ENCODE measurements at regions not wholly inside any gene's neighbourhood (a gene's known extent, or its start where the extent isn't known, plus 50 kb on each side); places are given as distances from the start of the nearest gene placed in this dataset.

DNA sequence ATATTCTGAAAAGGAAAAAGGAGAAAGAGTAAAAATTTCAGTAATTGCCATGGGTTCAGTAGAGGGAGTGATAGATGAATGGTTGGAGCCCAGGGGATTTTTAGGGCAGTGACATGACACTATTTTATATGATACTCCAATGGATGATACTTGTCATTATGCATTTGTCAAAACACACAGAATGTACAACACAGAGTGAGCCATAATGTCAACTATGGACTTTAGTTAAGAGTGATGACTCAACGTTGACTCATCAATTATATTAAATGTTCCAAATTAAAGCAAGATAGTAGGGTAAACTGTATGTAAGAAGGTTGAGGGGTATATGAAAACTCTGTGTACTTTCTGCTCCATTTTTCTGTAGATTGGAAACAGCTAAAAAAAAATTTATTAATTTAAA, 586.4 kb downstream of the TAF11L14 start:
- Histone ChIP-seq H3K9ac (ENCODE audit: insufficient read depth, low read length) (no peak overlapping the region), H3K36me3 (ENCODE audit: control insufficient read depth, insufficient read depth, low read length) (no peaks in the 10 kb centered on the region), H3K9me3 (ENCODE audit: control insufficient read depth, insufficient read depth, low read depth, low read length) (no peaks in the 10 kb centered on the region), H4K20me1 (ENCODE audit: control insufficient read depth, extremely low read depth, insufficient read depth, low read length) (no peaks in the 10 kb centered on the region), H3K27ac (ENCODE audit: insufficient read depth, low read length) (no peak overlapping the region), H2AFZ (ENCODE audit: low read length) (no peak overlapping the region), H3K4me2 (ENCODE audit: extremely low read depth, insufficient read depth, low read length) (no peak overlapping the region), H3K79me2 (ENCODE audit: control insufficient read depth, insufficient read depth, low read length) (no peaks in the 10 kb centered on the region), H3K4me3 (replicated peaks in 1 of 4; ENCODE audit: control extremely low read depth in 1 of 4, insufficient read depth in 1 of 4, low read depth in 3 of 4, low read length in 4 of 4) (no peak overlapping the region), H3K4me1 (ENCODE audit: control insufficient read depth, extremely low read depth, insufficient read depth, low read length) (no peaks in the 10 kb centered on the region), H3K27me3 (ENCODE audit: control insufficient read depth, insufficient read depth, low read length) (no peaks in the 10 kb centered on the region)
- no peak for TF ChIP-seq CTCF (conservative IDR thresholded peaks at IDR 0.05 in 1 of 2, IDR thresholded peaks at IDR 0.05 in 1 of 2; ENCODE audit: low read depth in 1 of 2, low read length in 2 of 2)
- DNase-seq (ENCODE audit: low read depth in 2 of 2) = no peak

- no peak for DNase-seq (ENCODE audit: low read depth in 2 of 2)
- Histone ChIP-seq H3K4me2 (ENCODE audit: extremely low read depth, insufficient read depth, low read length) (no peak overlapping the region), H3K36me3 (ENCODE audit: control insufficient read depth, insufficient read depth, low read length) (no peaks in the 10 kb centered on the region), H3K9me3 (ENCODE audit: control insufficient read depth, insufficient read depth, low read depth, low read length) (no peaks in the 10 kb centered on the region), H3K9ac (ENCODE audit: insufficient read depth, low read length) (no peak overlapping the region), H4K20me1 (ENCODE audit: control insufficient read depth, extremely low read depth, insufficient read depth, low read length) (no peaks in the 10 kb centered on the region), H3K79me2 (ENCODE audit: control insufficient read depth, insufficient read depth, low read length) (no peaks in the 10 kb centered on the region), H3K27ac (ENCODE audit: insufficient read depth, low read length) (no peak overlapping the region), H3K27me3 (ENCODE audit: control insufficient read depth, insufficient read depth, low read length) (no peaks in the 10 kb centered on the region), H3K4me3 (replicated peaks in 1 of 4; ENCODE audit: control extremely low read depth in 1 of 4, insufficient read depth in 1 of 4, low read depth in 3 of 4, low read length in 4 of 4) (no peak overlapping the region), H3K4me1 (ENCODE audit: control insufficient read depth, extremely low read depth, insufficient read depth, low read length) (no peaks in the 10 kb centered on the region), H2AFZ (ENCODE audit: low read length) (no peak overlapping the region)
- TF ChIP-seq CTCF (conservative IDR thresholded peaks at IDR 0.05 in 1 of 2, IDR thresholded peaks at IDR 0.05 in 1 of 2; ENCODE audit: low read depth in 1 of 2, low read length in 2 of 2) (no peak), EZH2 (IDR thresholded peaks at IDR 0.05; ENCODE audit: low read length, missing control alignments) (no peak)
These were observed 602.1 kb downstream of the TAF11L14 start for GRCh38 chr5:18236386-18236785.

- Histone ChIP-seq H3K4me1 (ENCODE audit: control insufficient read depth, extremely low read depth, insufficient read depth, low read length) (no peaks in the 10 kb centered on the region), H3K9me3 (ENCODE audit: control insufficient read depth, insufficient read depth, low read depth, low read length) (no peaks in the 10 kb centered on the region), H3K4me2 (ENCODE audit: extremely low read depth, insufficient read depth, low read length) (no peak overlapping the region), H3K9ac (ENCODE audit: insufficient read depth, low read length) (no peak overlapping the region), H3K27ac (ENCODE audit: insufficient read depth, low read length) (no peak overlapping the region), H3K79me2 (ENCODE audit: control insufficient read depth, insufficient read depth, low read length) (no peaks in the 10 kb centered on the region), H4K20me1 (ENCODE audit: control insufficient read depth, extremely low read depth, insufficient read depth, low read length) (no peaks in the 10 kb centered on the region), H2AFZ (ENCODE audit: low read length) (no peak overlapping the region), H3K27me3 (ENCODE audit: control insufficient read depth, insufficient read depth, low read length) (no peaks in the 10 kb centered on the region), H3K4me3 (replicated peaks in 1 of 4; ENCODE audit: control extremely low read depth in 1 of 4, insufficient read depth in 1 of 4, low read depth in 3 of 4, low read length in 4 of 4) (no peak overlapping the region), H3K36me3 (ENCODE audit: control insufficient read depth, insufficient read depth, low read length) (no peaks in the 10 kb centered on the region)
- no peak for DNase-seq (ENCODE audit: low read depth in 2 of 2)
- TF ChIP-seq CTCF (conservative IDR thresholded peaks at IDR 0.05 in 1 of 2, IDR thresholded peaks at IDR 0.05 in 1 of 2; ENCODE audit: low read depth in 1 of 2, low read length in 2 of 2) (no peak), EZH2 (IDR thresholded peaks at IDR 0.05; ENCODE audit: low read length, missing control alignments) (no peak)
These were observed 604.1 kb downstream of the TAF11L14 start for GRCh38 chr5:18238321-18238720.
